ENCODE measurements at regions not wholly inside any gene's neighbourhood (a gene's known extent, or its start where the extent isn't known, plus 50 kb on each side); places are given as distances from the start of the nearest gene placed in this dataset.

DNA sequence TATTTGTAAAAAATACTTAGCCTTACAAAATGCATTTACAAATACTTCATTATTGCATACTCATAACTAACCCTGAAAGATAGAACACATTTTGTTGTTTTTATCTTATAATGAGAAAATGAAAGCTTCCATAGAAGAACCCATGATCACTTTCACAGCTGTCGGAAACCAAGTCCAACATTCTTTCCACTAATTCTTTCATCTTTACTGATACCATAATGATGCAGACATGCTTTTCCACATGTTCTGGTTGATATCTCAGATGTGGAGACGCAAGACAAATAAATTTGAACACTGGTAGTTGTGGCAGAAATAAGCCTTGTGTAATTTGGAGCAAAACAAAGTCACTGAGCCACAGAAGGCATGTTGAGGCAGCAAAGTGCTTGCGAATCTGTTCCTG is 136.0 kb downstream of the FBXO4 start:
- TF ChIP-seq, protein P1, sequence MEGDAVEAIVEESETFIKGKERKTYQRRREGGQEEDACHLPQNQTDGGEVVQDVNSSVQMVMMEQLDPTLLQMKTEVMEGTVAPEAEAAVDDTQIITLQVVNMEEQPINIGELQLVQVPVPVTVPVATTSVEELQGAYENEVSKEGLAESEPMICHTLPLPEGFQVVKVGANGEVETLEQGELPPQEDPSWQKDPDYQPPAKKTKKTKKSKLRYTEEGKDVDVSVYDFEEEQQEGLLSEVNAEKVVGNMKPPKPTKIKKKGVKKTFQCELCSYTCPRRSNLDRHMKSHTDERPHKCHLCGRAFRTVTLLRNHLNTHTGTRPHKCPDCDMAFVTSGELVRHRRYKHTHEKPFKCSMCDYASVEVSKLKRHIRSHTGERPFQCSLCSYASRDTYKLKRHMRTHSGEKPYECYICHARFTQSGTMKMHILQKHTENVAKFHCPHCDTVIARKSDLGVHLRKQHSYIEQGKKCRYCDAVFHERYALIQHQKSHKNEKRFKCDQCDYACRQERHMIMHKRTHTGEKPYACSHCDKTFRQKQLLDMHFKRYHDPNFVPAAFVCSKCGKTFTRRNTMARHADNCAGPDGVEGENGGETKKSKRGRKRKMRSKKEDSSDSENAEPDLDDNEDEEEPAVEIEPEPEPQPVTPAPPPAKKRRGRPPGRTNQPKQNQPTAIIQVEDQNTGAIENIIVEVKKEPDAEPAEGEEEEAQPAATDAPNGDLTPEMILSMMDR (IDR thresholded peaks at IDR 0.05; ENCODE audit: extremely low read depth in 1 of 2, insufficient read depth in 1 of 2, low read depth in 1 of 2, low read length in 2 of 2): no peak
- TF ChIP-seq FOS (IDR thresholded peaks at IDR 0.05; ENCODE audit: borderline replicate concordance, insufficient read depth, low read length) (no peak), EZH2 (IDR thresholded peaks at IDR 0.05; ENCODE audit: borderline replicate concordance, low read depth, low read length, severe bottlenecking) (no peak), POLR2A (IDR thresholded peaks at IDR 0.05; ENCODE audit: low read depth, low read length) (no peak)
- no peak overlapping the region for H3K4me2 ChIP-seq (ENCODE audit: insufficient read depth, low read length)

DNA sequence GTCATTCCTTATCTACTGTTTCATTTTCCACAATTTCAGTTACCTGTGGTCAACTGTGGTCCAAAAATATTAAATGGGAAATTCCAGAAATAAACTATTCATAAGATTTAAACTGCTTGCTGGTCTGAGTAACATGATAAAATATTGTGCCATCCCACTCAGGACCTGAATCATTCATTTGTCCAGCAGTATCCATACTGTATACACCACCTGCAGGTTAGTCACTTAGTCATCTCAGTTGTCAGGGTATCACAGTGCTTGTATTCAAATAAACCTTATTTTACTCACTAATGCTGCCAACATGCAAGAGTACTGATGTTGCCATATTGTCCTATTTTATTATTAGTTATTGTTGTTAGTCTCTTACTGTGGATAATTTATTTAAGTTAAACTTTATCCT is 139.7 kb downstream of the FBXO4 start:
- no TSS peak for BruUV-seq (replicated peaks)
- TF ChIP-seq, protein P1 (IDR thresholded peaks at IDR 0.05; ENCODE audit: extremely low read depth in 1 of 2, insufficient read depth in 1 of 2, low read depth in 1 of 2, low read length in 2 of 2): no peak
- TF ChIP-seq MYC (IDR thresholded peaks at IDR 0.05; ENCODE audit: low read depth, low read length): no peak
- no peak for TF ChIP-seq FOS (IDR thresholded peaks at IDR 0.05; ENCODE audit: borderline replicate concordance, insufficient read depth, low read length)
- no peak for TF ChIP-seq POLR2A (IDR thresholded peaks at IDR 0.05; ENCODE audit: low read depth, low read length)
- TF ChIP-seq POLR2AphosphoS5 (IDR thresholded peaks at IDR 0.05; ENCODE audit: insufficient read depth, low read depth, low read length): no peak
- TF ChIP-seq, protein P2, sequence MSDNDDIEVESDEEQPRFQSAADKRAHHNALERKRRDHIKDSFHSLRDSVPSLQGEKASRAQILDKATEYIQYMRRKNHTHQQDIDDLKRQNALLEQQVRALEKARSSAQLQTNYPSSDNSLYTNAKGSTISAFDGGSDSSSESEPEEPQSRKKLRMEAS (IDR thresholded peaks at IDR 0.05; ENCODE audit: insufficient read depth, insufficient read length): no peak
- no peak for TF ChIP-seq JUN (IDR thresholded peaks at IDR 0.05; ENCODE audit: borderline replicate concordance, insufficient read depth, insufficient read length, low read depth)
- TF ChIP-seq GATA2 (IDR thresholded peaks at IDR 0.05; ENCODE audit: insufficient read depth, insufficient read length, low read depth, low read length): no peak
- TF ChIP-seq EZH2 (IDR thresholded peaks at IDR 0.05; ENCODE audit: borderline replicate concordance, low read depth, low read length, severe bottlenecking): no peak
- intact Hi-C loops (cut with micrococcal nuclease): no loop called here
- CTCF ChIA-PET: interaction anchor here (1.3 to 3.9 kb wide), 2 partner anchors 8 to 208 kb away, joined by 6 to 41 read pairs; no protein-coding TSS in a partner anchor
- Histone ChIP-seq H3K9ac (replicated peaks; ENCODE audit: extremely low read depth, insufficient read depth, low read length) (no peak overlapping the region), H3K36me3 (ENCODE audit: control insufficient read depth in 2 of 2, extremely low read depth in 1 of 2, insufficient read depth in 2 of 2, low read length in 2 of 2) (no peaks in the 10 kb centered on the region), H3K4me1 (ENCODE audit: control insufficient read depth, extremely low read depth, insufficient read depth, low read length) (no peaks in the 10 kb centered on the region), H3K27ac (ENCODE audit: insufficient read depth, low read depth, low read length) (no peak overlapping the region), H3K9me3 (replicated peaks; ENCODE audit: control insufficient read depth, insufficient read depth, low read length) (no peaks in the 10 kb centered on the region), H3K4me3 (replicated peaks in 1 of 3; ENCODE audit: insufficient read depth in 1 of 3, low read depth in 1 of 3, low read length in 3 of 3) (no peak overlapping the region), H3K4me2 (ENCODE audit: insufficient read depth, low read length) (no peak overlapping the region), H3K79me2 (ENCODE audit: control insufficient read depth, insufficient read depth, low read length) (no peaks in the 10 kb centered on the region), H4K20me1 (replicated peaks; ENCODE audit: control insufficient read depth, extremely low read depth, insufficient read depth, low read length) (no peaks in the 10 kb centered on the region), H3K9me1 (replicated peaks; ENCODE audit: control insufficient read depth, extremely low read depth, insufficient read depth, low read length) (no peaks in the 10 kb centered on the region), H2AFZ (ENCODE audit: low read depth, low read length) (no peak overlapping the region), H3K27me3 (ENCODE audit: control insufficient read depth in 2 of 2, insufficient read depth in 2 of 2, low read length in 2 of 2) (no peaks in the 10 kb centered on the region)
- FAIRE-seq (no peak), DNase-seq (ENCODE audit: low read depth, low spot score) (no peak)
- dilution Hi-C loops (cut with MboI; ENCODE audit: extremely low pct_ligation_motif_present, low sequenced_read_pairs): no loop called here
- POLR2A ChIA-PET: no interaction called here

More for the DNA sequence above, 136.0 kb downstream of the FBXO4 start:
- DNase-seq (ENCODE audit: low read depth, low spot score): no peak
- Histone ChIP-seq H2AFZ (ENCODE audit: low read depth, low read length) (no peak overlapping the region), H3K27me3 (ENCODE audit: control insufficient read depth in 2 of 2, insufficient read depth in 2 of 2, low read length in 2 of 2) (no peaks in the 10 kb centered on the region), H3K9me3 (replicated peaks; ENCODE audit: control insufficient read depth, insufficient read depth, low read length) (no peaks in the 10 kb centered on the region), H3K9me1 (replicated peaks; ENCODE audit: control insufficient read depth, extremely low read depth, insufficient read depth, low read length) (no peaks in the 10 kb centered on the region), H3K4me3 (replicated peaks in 1 of 3; ENCODE audit: insufficient read depth in 1 of 3, low read depth in 1 of 3, low read length in 3 of 3) (no peak overlapping the region), H3K79me2 (ENCODE audit: control insufficient read depth, insufficient read depth, low read length) (no peaks in the 10 kb centered on the region), H3K27ac (ENCODE audit: insufficient read depth, low read depth, low read length) (no peak overlapping the region), H3K9ac (replicated peaks; ENCODE audit: extremely low read depth, insufficient read depth, low read length) (no peak overlapping the region), H4K20me1 (replicated peaks; ENCODE audit: control insufficient read depth, extremely low read depth, insufficient read depth, low read length) (no peaks in the 10 kb centered on the region), H3K4me1 (ENCODE audit: control insufficient read depth, extremely low read depth, insufficient read depth, low read length) (no peaks in the 10 kb centered on the region), H3K36me3 (ENCODE audit: control insufficient read depth in 2 of 2, extremely low read depth in 1 of 2, insufficient read depth in 2 of 2, low read length in 2 of 2) (no peaks in the 10 kb centered on the region)
- POLR2A ChIA-PET: no interaction called here
- no TSS peak for BruUV-seq (replicated peaks)
- dilution Hi-C loops (cut with MboI; ENCODE audit: extremely low pct_ligation_motif_present, low sequenced_read_pairs): no loop called here
- intact Hi-C loops (cut with micrococcal nuclease): no loop called here
- CTCF ChIA-PET: interaction anchor here (1.5 to 9.6 kb wide), 2 partner anchors 204 to 362 kb away, joined by 3 to 571 read pairs; partner anchors contain the start of gene GHR
- FAIRE-seq: no peak

Data from endothelial cell of umbilical vein (primary cell).